Cardiac muscle cell (in vitro differentiated cells and primary cell): ENCODE measurements at regions not wholly inside any gene's neighbourhood (a gene's known extent, or its start where the extent isn't known, plus 50 kb on each side); places are given as distances from the start of the nearest gene placed in this dataset.

ENCODE experiments used
- DNase-seq, 2 donors: peaks; one replicate each; pipeline versions ENCODE4 v3.0.0 to v3.0.0-alpha.2; 2010 to 2017; ENCODE audit warnings: low read depth in 1 of 2, low spot score in 1 of 2
- H3K27ac ChIP-seq: fragments of 200-600 bp; sonication (generic); 2 replicates; pipeline ENCODE4 v1.5.1; 2016
- H3K27me3 ChIP-seq: fragments of 200-600 bp; sonication (generic); 2 replicates; pipeline ENCODE4 v1.6.0; 2016; ENCODE audit warnings: control low read depth
- H3K36me3 ChIP-seq: fragments of 200-600 bp; sonication (generic); 2 replicates; pipeline ENCODE4 v1.5.1; 2016; ENCODE audit warnings: control low read depth
- H3K4me1 ChIP-seq: fragments of 200-600 bp; sonication (generic); 2 replicates; pipeline ENCODE4 v1.8.1; 2017; ENCODE audit warnings: low read depth, mild to moderate bottlenecking, mixed run types
- H3K4me3 ChIP-seq: fragments of 200-600 bp; sonication (generic); 2 replicates; pipeline ENCODE4 v1.5.1; 2016; ENCODE audit warnings: mild to moderate bottlenecking
- H3K9me3 ChIP-seq: fragments of 200-600 bp; sonication (generic); 2 replicates; pipeline ENCODE4 v1.5.1; 2017; ENCODE audit warnings: low read depth, mild to moderate bottlenecking, control low read depth
- CTCF ChIP-seq: IDR thresholded peaks from 2 replicates; pipeline ENCODE4 v1.5.1; 2012; ENCODE audit warnings: low read depth, mild to moderate bottlenecking, low read length

GRCh38 chr7:25953859-25954258 is 198.1 kb upstream of the NFE2L3 start:
- DNase-seq = no peak
- Histone ChIP-seq H3K4me3 (no peak overlapping the region), H3K36me3 (no peaks in the 10 kb centered on the region), H3K27me3 (no peaks in the 10 kb centered on the region), H3K4me1 (peaks cover 7% of the 10 kb centered on the region), H3K27ac (no peak overlapping the region), H3K9me3 (no peaks in the 10 kb centered on the region)
- no peak for TF ChIP-seq CTCF

- Histone ChIP-seq H3K9me3 (no peaks in the 10 kb centered on the region), H3K36me3 (no peaks in the 10 kb centered on the region), H3K4me1 (peaks cover 2% of the 10 kb centered on the region), H3K27ac (no peak overlapping the region), H3K27me3 (no peaks in the 10 kb centered on the region), H3K4me3 (no peak overlapping the region)
- TF ChIP-seq CTCF = no peak
- DNase-seq = no peak
Observed at GRCh38 chr7:25954395-25954794, 197.6 kb upstream of the NFE2L3 start.

GRCh38 chr7:25959168-25959734 is 192.7 kb upstream of the NFE2L3 start:
- Histone ChIP-seq H3K9me3 (no peaks in the 10 kb centered on the region), H3K27ac (no peak overlapping the region), H3K36me3 (no peaks in the 10 kb centered on the region), H3K4me3 (no peak overlapping the region), H3K27me3 (no peaks in the 10 kb centered on the region), H3K4me1 (no peaks in the 10 kb centered on the region)
- TF ChIP-seq CTCF = no peak
- no peak for DNase-seq

GRCh38 chr7:25963733-25964132 is 188.3 kb upstream of the NFE2L3 start:
- Histone ChIP-seq H3K4me1 (no peaks in the 10 kb centered on the region), H3K36me3 (no peaks in the 10 kb centered on the region), H3K4me3 (no peak overlapping the region), H3K27ac (no peak overlapping the region), H3K9me3 (no peaks in the 10 kb centered on the region), H3K27me3 (no peaks in the 10 kb centered on the region)
- no peak for TF ChIP-seq CTCF
- DNase-seq = no peak

- Histone ChIP-seq H3K4me1 (no peaks in the 10 kb centered on the region), H3K27me3 (no peaks in the 10 kb centered on the region), H3K9me3 (no peaks in the 10 kb centered on the region), H3K36me3 (no peaks in the 10 kb centered on the region), H3K4me3 (no peak overlapping the region), H3K27ac (no peak overlapping the region)
- no peak for DNase-seq
- TF ChIP-seq CTCF = no peak
Observed at GRCh38 chr7:25964483-25964991, 187.5 kb upstream of the NFE2L3 start.
